GM18520 (cell line): ENCODE measurements at regions not wholly inside any gene's neighbourhood (a gene's known extent, or its start where the extent isn't known, plus 50 kb on each side); places are given as distances from the start of the nearest gene placed in this dataset.

Experiments
- ATAC-seq: cut with Tn5 transposase; IDR thresholded peaks from one replicate; pipeline ENCODE4 v1.9.1; 2021; ENCODE audit not compliant: unreplicated experiment

GRCh38 chr6:142558786-142559185 is 257.0 kb downstream of the ADGRG6 start:
- no peak for ATAC-seq

DNA sequence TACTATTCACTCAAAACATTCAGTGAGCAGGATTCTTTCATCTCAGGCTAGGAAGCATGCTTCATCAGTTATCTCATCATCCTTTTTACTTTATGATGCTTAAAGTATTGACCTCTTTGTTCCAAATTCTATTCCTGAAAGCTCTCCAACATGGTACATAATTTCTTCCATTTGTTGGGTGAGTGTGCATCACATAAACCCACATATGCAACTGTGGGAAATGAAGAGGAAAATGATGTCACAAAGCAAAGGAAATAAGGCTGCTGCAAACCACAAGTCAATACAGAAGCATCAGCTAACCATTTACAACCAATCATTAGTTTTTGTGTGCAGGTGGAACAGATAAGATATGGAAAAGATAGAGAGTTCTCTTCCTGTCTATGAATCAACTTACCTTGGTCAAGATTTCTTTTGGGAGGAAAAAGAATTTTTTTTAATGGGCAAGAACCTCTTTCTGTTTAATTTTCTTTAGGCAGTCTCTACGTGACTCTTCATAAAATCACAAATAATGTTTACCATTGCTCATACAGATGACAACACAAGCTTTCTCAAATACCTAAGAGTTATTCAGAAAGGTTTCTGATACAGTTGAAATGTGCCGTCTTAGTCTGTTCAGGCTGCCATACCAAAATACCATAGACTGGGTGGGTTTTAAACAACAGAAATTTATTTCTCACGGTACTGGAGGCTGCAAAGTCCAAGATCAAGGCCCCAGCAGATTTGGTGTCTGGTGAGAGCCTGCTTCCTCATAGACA is 259.9 kb downstream of the ADGRG6 start:
- no peak for ATAC-seq

- no peak for ATAC-seq
Observed at GRCh38 chr6:142562865-142563264, 261.1 kb downstream of the ADGRG6 start.

DNA sequence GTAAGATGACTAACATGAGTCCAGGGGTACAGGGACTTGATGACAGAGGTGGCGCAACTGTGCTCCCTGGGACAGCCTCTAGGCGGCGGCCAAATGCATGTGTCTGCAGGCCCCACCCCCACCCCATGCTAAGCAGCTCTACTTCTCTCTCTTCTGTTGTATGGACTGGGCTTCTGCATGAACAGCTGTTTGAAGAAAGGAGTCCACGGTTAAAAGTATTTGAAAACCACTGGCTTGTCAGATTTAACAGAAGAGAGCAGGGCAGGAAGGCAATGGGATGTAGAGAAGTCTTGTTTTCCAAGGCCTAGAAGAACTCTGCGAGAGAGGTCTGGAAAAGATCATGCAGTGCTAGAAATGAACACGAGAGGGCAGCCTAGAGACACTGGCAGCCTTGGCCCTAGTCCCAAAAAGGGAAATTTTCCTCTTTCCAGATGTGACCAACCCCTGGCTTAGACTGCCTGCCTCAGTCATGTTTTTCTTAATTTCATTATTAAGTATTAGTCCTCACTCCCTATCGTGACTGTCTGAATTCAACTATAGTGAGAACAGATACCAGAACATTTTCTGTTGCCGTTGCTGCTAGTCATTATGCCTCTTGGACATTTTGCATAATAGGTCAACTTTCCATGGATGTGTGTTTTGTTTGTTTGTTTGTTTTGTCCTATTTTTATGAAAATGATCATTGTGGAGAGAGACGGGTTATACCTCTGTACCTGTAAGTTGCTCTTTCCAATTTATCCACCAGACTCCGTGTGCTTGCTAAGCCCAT is 265.0 kb downstream of the ADGRG6 start:
- peak; percentile 49 for ATAC-seq

GRCh38 chr6:142567461-142567860 is 265.7 kb downstream of the ADGRG6 start:
- no peak for ATAC-seq

- ATAC-seq, result no peak
Observed at GRCh38 chr6:142568857-142569597, 267.2 kb downstream of the ADGRG6 start.

DNA sequence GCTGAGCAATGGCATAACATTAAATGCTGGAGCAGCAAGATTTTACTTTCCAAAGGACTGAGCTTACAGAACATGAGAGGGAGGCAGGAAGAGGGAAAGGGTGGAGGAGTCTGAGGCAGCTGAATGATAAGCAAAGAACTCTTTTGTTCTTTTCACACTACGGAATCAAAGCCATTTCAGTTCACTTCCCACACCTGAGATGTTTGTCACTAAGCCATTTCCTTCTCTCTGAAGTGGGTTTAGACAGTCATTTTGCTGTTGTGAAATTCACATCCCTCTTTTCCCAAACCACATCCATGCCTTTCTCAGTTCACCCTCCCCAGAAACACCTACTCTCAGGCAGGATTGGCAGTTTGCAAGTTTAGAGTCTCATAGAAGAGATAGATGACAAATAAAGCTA is 267.9 kb downstream of the ADGRG6 start:
- ATAC-seq, result no peak

DNA sequence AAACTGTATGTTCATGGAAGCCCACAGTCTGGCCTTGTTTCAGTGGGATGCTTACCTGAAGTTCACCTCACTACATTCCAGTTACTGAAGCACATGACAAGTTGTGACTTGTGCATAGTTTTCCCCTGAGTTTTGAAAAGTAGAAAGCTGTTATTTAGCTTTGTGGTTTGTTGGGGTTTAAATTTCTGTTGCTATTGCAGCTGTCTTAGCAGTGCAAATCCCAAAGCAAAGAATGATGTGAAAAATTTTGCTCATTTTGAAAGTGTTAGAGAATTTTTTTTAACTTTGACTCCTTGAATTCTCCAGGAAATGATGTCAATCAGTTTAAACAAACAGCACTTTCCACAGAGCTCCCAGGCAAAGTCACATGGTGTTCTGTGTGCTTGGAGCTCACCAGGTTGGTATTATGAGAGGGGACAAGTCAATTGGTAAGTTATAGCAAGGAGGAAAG is 268.4 kb downstream of the ADGRG6 start:
- ATAC-seq, result no peak

- no peak for ATAC-seq
Observed at GRCh38 chr6:142592876-142593275, 291.1 kb downstream of the ADGRG6 start.

DNA sequence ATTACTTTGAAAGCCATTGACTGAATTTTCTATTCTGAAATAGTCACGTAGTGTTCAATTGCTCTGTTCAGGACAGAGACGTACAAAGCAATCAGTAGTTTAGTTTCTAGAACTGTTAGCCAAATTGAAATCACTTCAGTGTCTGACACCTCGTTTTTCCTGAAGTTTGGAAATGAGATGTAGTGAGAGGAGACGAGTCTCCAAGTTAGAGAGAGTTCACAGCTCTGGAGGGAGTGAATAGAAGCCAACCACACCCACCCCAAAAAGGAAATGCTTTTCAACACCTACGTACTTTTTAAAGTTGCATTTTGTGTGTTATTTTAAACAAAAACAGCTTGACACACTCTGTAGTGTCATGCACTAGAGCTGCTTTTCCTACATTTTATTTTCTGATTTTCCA is 296.0 kb downstream of the ADGRG6 start:
- ATAC-seq, result no peak

DNA sequence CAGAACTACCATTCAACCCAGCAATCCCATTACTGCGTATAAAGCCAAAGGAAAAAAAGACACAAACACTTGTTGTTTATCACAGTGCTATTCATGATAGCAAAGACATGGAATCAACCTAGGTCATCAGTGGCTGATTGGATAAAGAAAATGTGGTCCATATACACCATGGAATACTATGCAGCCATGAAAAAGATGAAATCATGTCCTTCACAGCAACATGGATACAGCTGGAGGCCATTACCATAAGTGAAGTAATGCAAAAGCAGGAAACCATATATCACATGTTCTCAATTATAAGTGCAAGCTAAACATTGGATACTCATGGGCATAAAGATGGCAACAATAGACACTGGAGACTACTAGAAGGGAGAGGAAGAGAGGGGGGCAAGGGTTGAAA is 299.6 kb downstream of the ADGRG6 start:
- no peak for ATAC-seq

GRCh38 chr6:142602972-142603371 is 301.2 kb downstream of the ADGRG6 start:
- no peak for ATAC-seq

DNA sequence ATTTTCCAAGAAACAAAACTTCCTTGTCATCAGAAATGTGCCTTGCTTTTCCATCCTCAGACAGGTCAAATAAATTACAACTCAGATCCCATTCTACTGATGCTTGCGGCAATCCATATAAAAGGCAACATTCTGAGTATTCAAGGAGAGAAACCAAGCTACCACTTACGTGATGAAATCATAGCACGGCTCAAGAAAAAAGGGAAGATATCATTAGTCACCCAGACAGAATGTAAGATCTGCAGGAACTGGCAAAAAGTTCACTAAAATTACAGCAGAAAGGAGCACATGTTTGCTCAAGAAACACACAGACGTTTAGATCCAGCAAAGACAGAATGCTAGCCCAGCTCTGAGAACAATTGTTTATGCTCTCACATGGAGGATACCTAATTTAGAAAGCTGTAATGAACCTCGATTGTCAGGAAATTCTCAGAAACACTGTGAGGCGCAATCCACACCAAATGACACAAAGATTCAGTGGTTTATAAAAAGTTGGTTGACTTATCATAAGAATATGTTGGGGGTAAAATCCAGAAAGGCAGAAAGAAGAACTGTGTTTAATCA is 304.2 kb downstream of the ADGRG6 start:
- ATAC-seq, result no peak

GRCh38 chr6:142612956-142613355 is 311.1 kb downstream of the ADGRG6 start:
- no peak for ATAC-seq

GRCh38 chr6:142613981-142614380 is 312.2 kb downstream of the ADGRG6 start:
- no peak for ATAC-seq

DNA sequence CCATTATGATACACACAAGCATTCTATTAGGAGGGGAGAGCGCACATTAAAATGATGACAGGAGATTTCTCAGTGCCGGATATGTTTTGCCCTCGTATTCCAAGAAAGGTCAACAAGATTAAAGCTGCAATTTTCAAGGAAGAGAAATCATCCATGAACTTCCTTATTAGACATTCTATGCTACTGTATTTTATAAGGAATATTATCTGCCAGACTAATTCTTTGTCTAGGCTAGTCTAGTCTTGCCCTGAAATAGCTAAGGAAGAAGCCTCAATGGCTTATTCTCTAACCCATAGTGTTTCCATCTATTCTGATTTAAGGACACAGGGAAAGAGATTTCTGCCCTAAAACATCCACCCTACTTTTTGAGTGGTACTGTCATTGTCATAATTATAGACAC is 315.4 kb downstream of the ADGRG6 start:
- ATAC-seq, result no peak

GRCh38 chr6:142621822-142622221 is 320.0 kb downstream of the ADGRG6 start:
- no peak for ATAC-seq

DNA sequence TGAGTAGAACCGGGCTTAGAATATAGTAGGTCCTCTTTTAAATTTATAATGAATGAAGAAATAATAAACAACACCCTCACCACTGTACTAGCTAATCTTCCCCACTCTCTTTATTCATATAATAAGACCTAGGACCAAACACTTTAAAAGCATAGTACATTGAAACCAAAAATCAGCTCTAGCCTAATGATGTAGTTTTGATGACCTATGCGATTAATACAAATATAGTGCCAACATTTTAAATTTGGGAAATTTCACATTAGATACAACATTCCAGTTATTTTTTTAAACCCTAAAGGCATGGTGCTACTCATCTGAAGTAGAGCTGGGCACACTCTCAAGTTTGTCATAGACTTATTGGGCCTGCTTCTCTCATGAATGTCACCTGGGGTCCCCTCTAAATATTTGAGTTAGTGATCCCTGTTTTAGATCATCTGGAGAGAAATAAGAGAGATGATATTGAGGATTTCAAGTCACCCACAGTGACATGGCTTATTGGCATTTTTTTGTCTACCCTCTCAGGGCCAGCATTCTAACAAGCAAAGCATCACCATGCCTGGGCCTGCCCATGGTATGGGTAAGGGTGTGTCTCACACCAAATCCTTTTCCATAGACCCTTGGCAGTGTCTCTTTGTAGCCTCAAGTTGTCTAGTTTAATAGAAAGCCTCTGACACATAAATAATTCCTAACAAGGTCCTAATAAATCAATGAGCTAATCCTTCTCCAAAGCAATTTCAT is 319.8 kb downstream of the HIVEP2 start:
- ATAC-seq, result no peak

DNA sequence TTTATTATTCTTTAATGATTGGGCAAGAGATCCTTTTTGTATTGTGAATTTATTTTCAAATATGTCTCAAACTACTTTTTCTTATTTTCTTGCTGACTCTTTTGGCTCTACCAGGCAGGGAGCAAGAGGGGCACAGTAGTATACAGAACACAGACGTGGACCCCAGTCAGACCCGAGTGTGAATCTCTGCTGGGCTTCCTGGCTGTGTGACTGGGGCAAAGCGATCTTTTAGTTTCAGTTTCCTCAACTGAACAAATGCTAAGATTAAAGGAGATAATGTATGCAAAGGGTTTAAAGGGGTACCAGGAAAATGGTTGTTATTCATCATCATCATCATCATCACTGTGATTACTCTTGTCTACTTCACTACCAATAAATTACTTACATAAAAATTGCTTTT is 317.5 kb downstream of the HIVEP2 start:
- ATAC-seq, result no peak

DNA sequence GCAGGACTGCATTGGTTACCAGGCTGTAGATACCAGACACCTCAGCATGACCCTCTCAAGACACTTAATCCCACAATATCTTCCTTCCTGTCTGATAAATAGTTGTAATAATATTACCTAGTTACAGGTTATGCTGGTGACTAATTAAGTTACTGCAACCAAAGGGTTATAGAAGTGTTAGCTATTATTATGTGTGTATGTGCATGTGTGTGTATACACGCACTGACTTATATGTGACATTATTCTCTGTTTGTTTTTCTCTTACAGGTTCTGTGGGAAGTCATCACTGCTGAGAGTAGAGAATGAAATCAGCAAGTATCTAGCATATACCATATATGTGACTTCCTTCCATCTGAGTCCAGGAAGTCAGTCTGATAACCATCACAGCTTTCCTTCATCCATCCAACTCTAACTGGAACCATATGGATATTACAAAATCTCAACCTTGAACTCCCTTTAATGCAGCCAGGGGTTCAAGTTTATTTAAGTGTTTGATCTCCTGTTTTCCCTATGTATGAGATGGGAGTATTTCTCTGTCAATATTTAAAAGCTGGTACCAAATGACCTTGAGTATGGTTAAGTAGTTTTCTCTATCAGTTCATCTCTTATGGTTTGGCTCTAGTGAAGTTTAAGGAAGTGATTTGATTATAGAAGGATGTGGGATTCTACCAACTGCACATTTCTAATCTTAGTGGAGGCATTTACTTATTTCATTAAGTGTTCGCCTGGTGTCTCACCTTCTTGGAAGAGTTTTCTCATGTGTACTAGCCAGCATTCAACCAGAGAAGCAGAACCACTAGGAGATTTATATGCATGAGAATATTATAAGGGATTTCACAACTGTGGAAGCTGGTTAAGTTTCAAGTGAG is 313.2 kb downstream of the HIVEP2 start:
- ATAC-seq, result no peak
